Smooth muscle cell (in vitro differentiated cells): ENCODE measurements at regions not wholly inside any gene's neighbourhood (a gene's known extent, or its start where the extent isn't known, plus 50 kb on each side); places are given as distances from the start of the nearest gene placed in this dataset.

Experiments
- DNase-seq: peaks from one replicate; lab custom pipeline; 2025; ENCODE audit not compliant: unreplicated experiment; lab: John Stamatoyannopoulos, UW
- H2AFZ ChIP-seq: fragments of 200-600 bp; sonication (generic); 2 replicates; pipeline ENCODE4 v1.6.0; 2016; ENCODE audit warnings: antibody characterized with exemption, low read depth, mild to moderate bottlenecking
- H3F3A ChIP-seq: fragments of 200-600 bp; sonication (generic); 2 replicates; pipeline ENCODE4 v1.6.0; 2017; ENCODE audit warnings: antibody characterized with exemption, low read depth
- H3K27ac ChIP-seq: fragments of 200-600 bp; sonication (generic); 2 replicates; pipeline ENCODE4 v1.5.1; 2016; ENCODE audit warnings: low read depth, mild to moderate bottlenecking
- H3K27me3 ChIP-seq: fragments of 200-600 bp; sonication (generic); 2 replicates; pipeline ENCODE4 v1.6.1; 2016; ENCODE audit warnings: low read depth, mild to moderate bottlenecking
- H3K36me3 ChIP-seq: fragments of 200-600 bp; sonication (generic); 2 replicates; pipeline ENCODE4 v1.5.1; 2016; ENCODE audit warnings: low read depth
- H3K4me1 ChIP-seq: fragments of 200-600 bp; sonication (generic); 2 replicates; pipeline ENCODE4 v1.5.1; 2016; ENCODE audit warnings: low read depth
- H3K4me2 ChIP-seq: fragments of 200-600 bp; sonication (generic); 2 replicates; pipeline ENCODE4 v1.6.0; 2016; ENCODE audit warnings: mild to moderate bottlenecking
- H3K4me3 ChIP-seq: fragments of 200-600 bp; sonication (generic); 2 replicates; pipeline ENCODE4 v1.5.1; 2016; ENCODE audit warnings: mild to moderate bottlenecking
- H3K79me2 ChIP-seq: fragments of 200-600 bp; sonication (generic); 2 replicates; pipeline ENCODE4 v1.6.0; 2016; ENCODE audit warnings: low read depth, mild to moderate bottlenecking
- H3K9ac ChIP-seq: fragments of 200-600 bp; sonication (generic); 2 replicates; pipeline ENCODE4 v1.6.0; 2016; ENCODE audit warnings: low read depth
- H3K9me3 ChIP-seq: fragments of 200-600 bp; sonication (generic); replicated peaks from 2 replicates; pipeline ENCODE4 v1.5.1; 2016; ENCODE audit warnings: low read depth
- H4K20me1 ChIP-seq: fragments of 200-600 bp; sonication (generic); 2 replicates; pipeline ENCODE4 v1.6.0; 2016; ENCODE audit warnings: low read depth
- WGBS: methylation state at CpG from one replicate; pipeline ENCODE4 v1.1.7; 2016; ENCODE audit warnings: low lambda C conversion rate; 5-methylcytosine and 5-hydroxymethylcytosine counted together
- TF ChIP-seq, protein P1 (sequence below): fragments of 200-600 bp; sonication (generic); IDR thresholded peaks from 2 replicates; pipeline ENCODE4 v1.5.1; 2017; ENCODE audit warnings: borderline replicate concordance, mild to moderate bottlenecking, antibody characterized with exemption; ENCODE audit not compliant: insufficient read depth, poor library complexity, severe bottlenecking

- H2AFZ ChIP-seq = no peak overlapping the region
- H3K4me2 ChIP-seq = no peak overlapping the region
- no peaks in the 10 kb centered on the region for H3K9me3 ChIP-seq
- 33% methylated on average over 4 of the region's 4 CpGs for WGBS
- no peak for DNase-seq
- peaks cover 10% of the 10 kb centered on the region for H3K27me3 ChIP-seq
- H4K20me1 ChIP-seq = no peaks in the 10 kb centered on the region
- no peaks in the 10 kb centered on the region for H3K36me3 ChIP-seq
- H3K9ac ChIP-seq = no peak overlapping the region
- peaks cover 8% of the 10 kb centered on the region for H3K4me1 ChIP-seq
- no peak overlapping the region for H3K4me3 ChIP-seq
- TF ChIP-seq, protein P1, sequence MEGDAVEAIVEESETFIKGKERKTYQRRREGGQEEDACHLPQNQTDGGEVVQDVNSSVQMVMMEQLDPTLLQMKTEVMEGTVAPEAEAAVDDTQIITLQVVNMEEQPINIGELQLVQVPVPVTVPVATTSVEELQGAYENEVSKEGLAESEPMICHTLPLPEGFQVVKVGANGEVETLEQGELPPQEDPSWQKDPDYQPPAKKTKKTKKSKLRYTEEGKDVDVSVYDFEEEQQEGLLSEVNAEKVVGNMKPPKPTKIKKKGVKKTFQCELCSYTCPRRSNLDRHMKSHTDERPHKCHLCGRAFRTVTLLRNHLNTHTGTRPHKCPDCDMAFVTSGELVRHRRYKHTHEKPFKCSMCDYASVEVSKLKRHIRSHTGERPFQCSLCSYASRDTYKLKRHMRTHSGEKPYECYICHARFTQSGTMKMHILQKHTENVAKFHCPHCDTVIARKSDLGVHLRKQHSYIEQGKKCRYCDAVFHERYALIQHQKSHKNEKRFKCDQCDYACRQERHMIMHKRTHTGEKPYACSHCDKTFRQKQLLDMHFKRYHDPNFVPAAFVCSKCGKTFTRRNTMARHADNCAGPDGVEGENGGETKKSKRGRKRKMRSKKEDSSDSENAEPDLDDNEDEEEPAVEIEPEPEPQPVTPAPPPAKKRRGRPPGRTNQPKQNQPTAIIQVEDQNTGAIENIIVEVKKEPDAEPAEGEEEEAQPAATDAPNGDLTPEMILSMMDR = no peak
- H3F3A ChIP-seq = peaks cover 12% of the 10 kb centered on the region
- H3K27ac ChIP-seq = no peak overlapping the region
- H3K79me2 ChIP-seq = no peaks in the 10 kb centered on the region
These were observed 103.5 kb upstream of the CELF2 start for GRCh38 chr10:10914144-10914543.

GRCh38 chr10:10915215-10915614 lies 102.5 kb upstream of the CELF2 start:
- Histone ChIP-seq H3F3A (peaks cover 12% of the 10 kb centered on the region), H3K9ac (no peak overlapping the region), H3K79me2 (no peaks in the 10 kb centered on the region), H3K4me2 (no peak overlapping the region), H3K27ac (no peak overlapping the region), H2AFZ (no peak overlapping the region), H3K36me3 (no peaks in the 10 kb centered on the region), H3K4me3 (no peak overlapping the region), H3K4me1 (peaks cover 8% of the 10 kb centered on the region), H3K9me3 (no peaks in the 10 kb centered on the region), H4K20me1 (no peaks in the 10 kb centered on the region), H3K27me3 (peaks cover 10% of the 10 kb centered on the region)
- no peak for DNase-seq
- TF ChIP-seq, protein P1 = no peak

DNA sequence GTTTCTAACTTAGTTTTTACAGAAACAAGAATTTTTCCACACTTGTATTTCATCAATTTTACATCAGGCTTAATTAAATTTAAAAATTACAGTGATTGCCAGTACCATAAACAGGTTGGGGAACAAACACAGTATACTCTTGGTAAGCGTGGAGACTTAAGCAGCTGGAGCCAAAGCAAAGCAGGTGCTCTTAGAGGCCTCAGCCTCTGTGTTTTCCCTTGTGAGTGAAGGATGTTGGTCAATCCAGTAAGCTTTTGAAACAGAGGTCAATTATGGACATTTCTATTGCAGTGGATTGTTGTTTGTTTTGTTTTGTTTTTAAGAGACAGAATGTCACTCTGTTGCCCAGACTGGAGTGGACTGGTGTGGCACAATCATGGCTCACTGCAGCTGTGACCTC lies 100.6 kb upstream of the CELF2 start:
- Histone ChIP-seq H4K20me1 (no peaks in the 10 kb centered on the region), H3K4me3 (no peak overlapping the region), H3K27me3 (peaks cover 10% of the 10 kb centered on the region), H3K9ac (no peak overlapping the region), H3F3A (peaks cover 8% of the 10 kb centered on the region), H3K4me1 (peaks cover 3% of the 10 kb centered on the region), H3K4me2 (no peak overlapping the region), H3K79me2 (no peaks in the 10 kb centered on the region), H3K27ac (no peak overlapping the region), H3K9me3 (no peaks in the 10 kb centered on the region), H3K36me3 (no peaks in the 10 kb centered on the region), H2AFZ (no peak overlapping the region)
- TF ChIP-seq, protein P1 = no peak
- 93% methylated on average over 1 of the region's 1 CpG for WGBS
- no peak for DNase-seq

GRCh38 chr10:10919976-10920375 lies 97.7 kb upstream of the CELF2 start:
- Histone ChIP-seq H3K27me3 (peaks cover 10% of the 10 kb centered on the region), H3K9me3 (no peaks in the 10 kb centered on the region), H3K4me1 (peaks cover 3% of the 10 kb centered on the region), H3K36me3 (no peaks in the 10 kb centered on the region), H2AFZ (no peak overlapping the region), H3K4me2 (no peak overlapping the region), H4K20me1 (no peaks in the 10 kb centered on the region), H3K4me3 (no peak overlapping the region), H3K79me2 (no peaks in the 10 kb centered on the region), H3F3A (no peaks in the 10 kb centered on the region), H3K9ac (no peak overlapping the region), H3K27ac (no peak overlapping the region)
- no peak for DNase-seq
- TF ChIP-seq, protein P1 = no peak
- 59% methylated on average over 5 of the region's 5 CpGs for WGBS
